NCI-H748 treated with DMSO at 0.1 percent for 48 hours (cell line): ENCODE measurements at regions not wholly inside any gene's neighbourhood (a gene's known extent, or its start where the extent isn't known, plus 50 kb on each side); places are given as distances from the start of the nearest gene placed in this dataset.

Experiments used
- DNase-seq: peaks from one replicate; lab custom pipeline; 2025; lab: John Stamatoyannopoulos, UW

DNA sequence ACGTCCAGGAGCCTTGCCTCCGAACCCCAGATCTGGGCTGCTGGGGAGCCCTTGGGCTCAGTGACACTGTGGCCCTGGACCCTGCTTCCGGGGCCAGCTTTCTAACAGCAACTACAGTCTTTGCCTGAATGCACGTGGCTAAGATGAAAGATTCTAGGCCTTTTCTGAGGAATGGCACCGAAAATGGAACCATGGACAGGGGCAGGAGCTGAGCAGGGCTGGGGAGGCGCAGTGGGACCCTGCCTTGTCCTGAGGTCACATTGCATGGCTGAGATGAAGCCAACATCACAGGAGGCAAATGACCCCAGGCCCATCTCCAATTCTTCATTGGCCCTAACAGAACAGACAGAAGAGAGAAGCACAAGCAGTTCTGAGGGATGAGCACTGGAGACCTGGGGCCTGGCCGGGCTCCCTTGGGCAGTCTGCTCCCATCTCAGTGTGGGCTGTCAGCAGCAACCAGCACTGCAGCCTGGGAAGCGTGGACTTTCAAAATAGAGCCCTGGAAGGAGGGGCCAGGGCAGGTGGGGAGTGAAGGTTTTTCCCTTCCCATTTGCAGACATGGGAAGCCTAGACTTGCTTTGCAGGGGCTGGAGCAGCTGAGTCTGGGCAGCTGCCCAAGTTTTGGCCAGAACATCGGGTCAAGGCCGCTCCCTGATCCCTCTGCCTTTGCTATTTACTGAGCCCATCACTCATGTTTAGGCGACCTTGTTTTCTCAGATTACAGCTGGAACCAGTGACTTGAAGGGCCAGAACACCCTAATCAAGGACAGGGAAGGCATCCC, 114.4 kb upstream of the TCERG1L start:
- no peak for DNase-seq

DNA sequence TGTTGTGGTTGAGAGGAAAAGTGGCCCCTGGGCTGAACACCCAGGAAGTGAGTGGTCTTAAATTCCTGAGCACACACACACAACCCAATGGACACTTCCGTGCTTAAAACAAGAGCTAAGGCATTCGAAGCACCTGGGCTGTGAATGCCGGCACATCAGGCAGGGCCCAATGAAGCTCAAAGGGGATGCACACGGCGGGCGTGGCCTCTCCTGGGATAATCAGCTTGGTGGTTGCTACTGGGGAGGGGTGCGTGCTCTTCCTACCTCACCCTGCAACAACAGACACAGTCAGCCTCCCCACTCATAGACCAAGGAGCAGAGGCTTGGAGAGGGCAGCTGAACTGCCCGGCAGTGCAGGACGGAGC, 115.0 kb upstream of the TCERG1L start:
- no peak for DNase-seq

DNA sequence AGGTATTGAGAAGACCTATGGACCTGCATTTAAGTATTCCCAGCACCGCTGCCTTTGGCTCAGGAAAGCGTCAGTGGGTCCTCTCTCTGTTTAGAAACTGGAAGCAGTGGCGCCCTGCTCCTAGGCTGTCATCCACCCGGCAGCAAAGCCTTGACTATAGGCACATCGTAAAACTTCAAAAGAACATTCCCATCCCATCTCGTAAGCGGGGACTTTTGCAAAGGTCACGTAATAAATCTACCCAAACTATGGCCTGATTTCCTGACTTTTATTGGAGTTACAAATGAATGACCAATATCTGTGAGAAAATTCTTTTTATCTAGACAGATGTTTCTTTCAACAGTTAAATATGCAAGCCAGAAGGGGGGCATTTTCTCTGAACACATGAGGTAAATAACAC, 115.8 kb upstream of the TCERG1L start:
- DNase-seq = no peak

DNA sequence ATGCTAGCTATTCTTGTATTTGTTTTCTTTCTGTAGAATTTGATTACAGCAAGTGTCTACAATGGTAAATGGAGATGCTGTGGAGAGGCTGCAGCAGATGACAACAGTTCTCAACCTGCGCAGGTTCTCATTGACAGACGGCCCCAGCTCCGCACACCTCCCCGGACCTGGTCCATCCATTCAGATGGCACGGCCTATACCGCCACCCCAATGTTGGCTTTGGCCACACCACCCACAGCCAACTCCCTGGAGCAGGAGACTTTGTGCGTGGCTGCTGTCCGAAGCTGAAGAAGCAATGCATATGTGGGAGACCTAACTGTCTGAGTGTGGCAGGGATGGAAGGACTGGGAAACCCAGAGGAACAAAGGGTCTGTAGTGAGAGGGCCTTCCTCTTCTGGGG, 116.4 kb upstream of the TCERG1L start:
- no peak for DNase-seq

DNA sequence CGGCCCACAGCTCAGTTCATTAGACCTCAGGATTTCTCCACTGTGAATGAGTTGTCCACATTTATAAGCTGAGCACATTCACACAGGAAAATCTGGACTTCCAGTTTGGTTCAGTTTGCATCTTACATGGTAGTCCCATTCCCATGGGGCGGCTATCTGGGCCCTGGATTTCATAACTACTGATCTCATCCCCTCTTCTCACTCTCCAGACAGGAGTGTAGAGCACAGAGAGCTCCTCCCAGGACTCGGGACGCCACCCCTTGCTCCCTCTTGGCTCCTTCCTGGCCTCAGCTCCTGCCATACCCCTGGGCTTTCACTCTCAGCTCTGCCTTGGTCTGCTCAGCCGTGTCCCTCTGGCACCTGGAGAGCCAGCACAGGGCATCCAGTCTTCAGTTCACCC, 117.6 kb upstream of the TCERG1L start:
- no peak for DNase-seq

DNA sequence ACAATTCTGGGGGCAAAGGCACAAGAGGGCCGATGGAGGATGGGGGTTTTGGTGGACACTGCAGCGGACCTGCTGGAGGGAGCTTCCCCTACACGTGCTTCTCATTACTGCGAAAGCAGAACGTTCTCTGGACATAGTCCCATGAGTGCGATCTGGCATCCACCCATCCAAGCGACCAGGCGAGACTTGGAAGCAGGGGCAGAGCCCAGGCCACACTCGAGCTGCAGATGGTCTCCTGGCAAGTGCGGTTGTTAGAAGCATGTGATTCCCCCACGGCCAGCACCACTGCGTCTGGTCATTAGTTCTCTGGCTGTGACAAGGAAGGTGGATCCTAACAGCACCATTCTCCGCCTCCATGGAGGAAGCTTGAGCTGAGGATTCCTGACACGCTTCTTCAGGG, 118.4 kb upstream of the TCERG1L start:
- no peak for DNase-seq

DNA sequence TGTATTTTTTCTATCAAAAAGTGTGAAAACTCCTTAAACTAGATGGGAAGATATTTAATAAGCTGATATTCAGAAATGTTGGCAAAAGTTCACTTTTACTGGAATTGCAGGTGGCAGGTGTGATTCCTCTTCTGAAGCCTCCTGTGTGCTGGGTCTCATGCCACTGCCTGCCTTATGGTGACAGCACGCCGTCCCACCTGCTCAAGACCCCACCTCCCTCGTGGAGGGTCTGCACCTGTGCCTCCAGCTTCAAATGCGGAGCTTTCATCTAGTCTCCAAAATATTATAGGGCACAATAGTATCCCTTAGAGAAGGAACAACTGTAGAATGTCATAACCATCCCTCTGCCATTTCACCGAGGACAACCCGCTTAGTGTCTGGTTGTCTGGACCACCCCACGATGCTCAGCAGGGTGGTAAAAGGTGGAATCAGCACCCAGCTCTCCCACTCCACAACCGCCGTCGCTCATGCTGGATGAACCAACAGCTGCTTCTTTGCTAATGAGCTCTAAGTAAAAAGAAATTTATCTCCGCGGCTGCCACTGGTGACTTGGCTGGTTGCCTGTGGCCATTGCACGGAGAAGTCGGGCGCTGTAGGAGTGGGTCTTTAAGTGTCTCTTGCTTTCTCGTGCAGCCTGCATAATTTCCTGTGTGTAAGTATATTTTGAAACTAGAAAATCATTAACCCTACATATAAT, 119.3 kb upstream of the TCERG1L start:
- no peak for DNase-seq

DNA sequence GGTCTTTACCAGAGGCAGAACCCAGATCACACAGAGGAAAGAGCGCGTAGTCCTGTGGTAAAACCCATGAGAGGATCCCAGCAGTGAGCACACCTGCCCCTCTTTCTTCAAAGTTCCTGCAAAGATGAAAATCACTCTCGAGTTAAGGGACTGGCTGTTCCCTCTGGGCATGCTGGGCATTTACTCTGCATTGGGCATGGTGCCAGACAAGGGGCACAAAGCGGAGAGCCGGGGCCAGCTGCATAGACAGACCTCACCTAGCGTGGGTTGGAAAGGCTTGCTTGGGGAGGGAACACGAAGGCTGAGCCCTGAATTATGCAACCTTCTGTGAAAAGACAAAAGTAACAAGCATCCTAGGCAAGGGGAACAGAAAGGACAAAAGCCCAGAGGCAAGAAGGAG, 120.0 kb upstream of the TCERG1L start:
- no peak for DNase-seq

DNA sequence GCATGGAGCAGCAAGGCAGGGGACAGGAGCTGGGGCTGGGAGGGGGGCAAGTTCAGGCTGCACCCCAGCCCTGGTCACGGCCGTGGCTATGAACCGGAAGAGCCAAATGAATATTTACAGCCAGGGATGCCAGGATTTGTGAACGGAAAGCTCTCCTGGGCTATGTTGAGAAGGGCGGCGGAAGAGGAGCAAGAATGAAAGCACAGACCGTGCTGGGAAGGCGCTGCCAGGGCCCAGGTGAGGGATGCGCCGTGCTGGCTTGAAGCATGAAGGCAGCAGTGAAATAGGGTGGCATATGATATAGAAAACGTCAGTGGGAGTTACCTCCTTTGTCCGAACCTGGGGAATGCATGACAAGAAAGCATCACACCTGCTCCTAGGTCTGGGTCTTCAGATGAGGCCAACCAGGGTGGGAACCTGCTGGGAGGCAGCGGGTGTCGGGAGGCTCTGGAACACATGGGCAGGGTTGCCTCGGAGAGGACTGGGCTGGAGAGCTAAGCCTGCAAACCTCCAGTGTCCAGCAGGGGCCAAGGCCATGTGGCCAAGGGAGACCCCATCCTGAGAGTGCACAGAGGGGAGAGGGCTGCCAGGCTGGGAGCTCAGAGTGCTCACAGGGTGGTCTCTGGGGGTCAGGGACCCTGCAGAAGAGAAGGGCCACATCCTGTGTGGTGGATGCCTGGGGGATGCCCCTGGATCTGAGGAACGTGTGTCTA, 120.6 kb upstream of the TCERG1L start:
- DNase-seq = no peak

DNA sequence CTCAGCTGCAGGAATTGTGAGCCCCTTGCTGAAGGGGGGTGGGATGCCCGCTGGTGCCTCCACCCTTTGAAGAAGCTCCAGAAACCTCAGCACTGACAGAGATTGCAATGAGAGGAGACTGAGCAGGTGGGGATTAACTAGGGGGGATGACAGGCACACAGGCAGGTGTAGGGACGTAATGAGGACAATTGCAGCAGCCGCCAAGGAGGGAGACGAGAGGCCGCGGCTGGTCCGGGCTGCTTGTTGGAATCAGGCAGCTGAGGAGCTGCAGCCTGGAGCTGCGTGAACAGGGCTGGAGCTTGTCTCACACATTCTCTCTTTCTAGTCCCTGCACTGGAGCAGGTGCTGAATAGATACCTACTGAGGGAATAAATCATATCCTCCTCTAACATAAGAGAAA, 122.0 kb upstream of the TCERG1L start:
- no peak for DNase-seq

DNA sequence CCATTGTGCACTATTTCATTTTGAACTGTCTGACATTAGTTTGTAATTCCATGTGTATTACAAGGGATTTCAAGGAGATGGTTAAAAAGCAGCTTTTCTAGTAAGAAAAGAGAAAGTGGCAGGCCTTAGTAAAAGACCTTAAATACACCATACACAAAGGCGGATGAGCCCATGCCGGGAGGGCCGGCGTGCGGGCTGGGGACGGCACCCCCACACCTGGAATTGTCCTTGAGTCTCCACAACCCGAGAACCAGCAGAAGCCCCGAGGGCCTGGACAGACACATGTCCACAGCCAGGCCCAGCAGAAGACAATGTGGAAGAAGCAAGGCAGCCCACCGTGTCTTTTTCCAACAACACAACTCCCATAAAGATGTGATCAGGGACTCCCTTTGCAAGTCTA, 123.7 kb upstream of the TCERG1L start:
- no peak for DNase-seq

DNA sequence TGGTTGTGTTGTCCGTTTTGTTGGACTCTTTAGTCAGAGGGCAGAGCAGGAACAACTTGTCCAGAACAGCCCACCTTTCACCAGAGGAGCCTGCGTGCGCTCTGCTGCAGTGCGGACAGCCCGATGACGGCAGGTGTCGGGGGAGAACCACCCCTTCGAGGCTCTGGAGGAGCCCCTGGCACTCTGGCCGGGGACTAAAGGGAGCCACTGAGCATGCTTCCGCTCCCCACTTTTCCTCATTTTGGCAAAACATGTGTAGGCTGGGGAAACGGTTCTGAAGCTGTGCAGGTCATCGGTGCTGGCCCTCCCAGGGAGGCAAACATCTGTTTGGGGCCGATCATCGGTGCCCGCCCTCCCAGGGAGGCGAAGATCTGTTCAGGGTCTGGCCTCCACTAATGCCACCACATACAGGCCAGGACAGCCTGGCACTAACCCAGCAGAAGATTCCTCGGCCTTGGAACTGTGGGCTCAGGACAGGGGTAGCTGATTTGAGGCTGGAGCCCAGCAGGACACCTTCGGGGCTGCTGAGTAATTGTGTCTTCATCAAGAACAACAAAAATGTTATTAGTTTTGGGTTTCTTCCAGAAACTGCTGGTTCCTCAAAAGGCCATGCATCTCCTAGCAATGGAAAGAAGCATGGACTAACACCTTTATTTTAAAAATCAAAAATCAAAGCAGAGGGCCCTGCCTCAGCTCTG, 124.4 kb upstream of the TCERG1L start:
- no peak for DNase-seq

DNA sequence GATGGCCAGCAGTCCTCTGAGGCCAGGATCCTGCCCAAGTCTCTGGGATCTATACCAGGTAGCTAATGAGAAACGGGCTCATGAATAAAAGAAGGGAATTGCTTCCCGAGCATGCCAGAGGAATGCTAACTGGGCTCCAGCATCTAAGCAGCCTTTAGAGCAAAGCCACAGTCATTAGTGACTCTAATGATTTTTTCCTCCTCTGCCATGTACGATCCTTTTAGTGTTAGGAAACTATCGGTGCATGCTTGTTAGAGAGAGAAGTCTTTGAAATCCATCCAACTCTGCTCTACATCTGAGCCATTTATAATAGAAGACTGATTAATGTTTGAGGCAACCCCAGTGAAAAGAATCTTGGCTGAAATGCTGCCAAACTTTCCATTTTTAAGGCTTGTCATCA, 124.9 kb upstream of the TCERG1L start:
- DNase-seq = no peak

DNA sequence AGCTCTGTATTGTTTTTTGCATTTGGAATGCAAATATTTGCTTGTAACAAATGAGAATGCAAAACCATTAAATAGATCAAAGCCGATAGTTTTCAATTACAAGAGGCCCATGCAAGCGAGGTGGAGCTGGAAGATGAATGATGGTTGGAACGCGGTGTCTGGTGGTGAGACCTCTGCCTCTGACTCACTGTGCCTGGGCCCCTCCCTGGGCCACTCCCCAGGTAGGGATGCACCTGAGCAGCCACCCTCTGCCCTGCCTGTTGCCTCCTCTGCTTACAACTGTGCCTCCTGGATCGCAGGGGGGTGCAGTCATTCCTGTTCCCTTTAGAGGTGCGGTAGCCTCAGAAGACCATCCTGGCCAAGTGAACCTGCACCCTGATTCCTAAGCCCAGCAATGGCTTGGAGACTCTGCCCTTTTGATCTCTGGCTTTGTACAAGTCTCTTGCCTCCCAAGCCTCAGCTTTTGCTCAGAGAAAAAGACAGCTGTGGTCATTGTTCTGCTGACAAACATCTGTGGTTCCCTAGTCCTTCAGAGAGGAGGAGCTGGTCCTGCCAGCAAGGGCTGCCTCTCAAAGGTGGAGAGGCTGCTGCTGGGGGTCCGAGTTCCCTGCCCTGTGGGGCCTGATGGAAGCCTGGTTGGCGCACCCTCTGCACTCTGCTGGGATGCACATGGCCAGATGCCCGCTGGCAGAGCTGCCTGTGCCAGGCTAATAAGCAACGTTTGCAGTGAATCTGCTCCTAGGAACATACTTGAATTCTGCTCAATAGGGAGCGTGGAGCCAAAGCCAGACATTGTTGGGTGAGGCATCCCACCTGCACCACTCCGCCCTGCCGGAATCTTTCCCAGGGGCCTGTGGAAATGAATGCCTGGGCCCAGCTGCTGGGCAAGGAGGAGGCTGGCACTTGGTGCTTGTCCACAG, 126.3 kb upstream of the TCERG1L start:
- DNase-seq = no peak

DNA sequence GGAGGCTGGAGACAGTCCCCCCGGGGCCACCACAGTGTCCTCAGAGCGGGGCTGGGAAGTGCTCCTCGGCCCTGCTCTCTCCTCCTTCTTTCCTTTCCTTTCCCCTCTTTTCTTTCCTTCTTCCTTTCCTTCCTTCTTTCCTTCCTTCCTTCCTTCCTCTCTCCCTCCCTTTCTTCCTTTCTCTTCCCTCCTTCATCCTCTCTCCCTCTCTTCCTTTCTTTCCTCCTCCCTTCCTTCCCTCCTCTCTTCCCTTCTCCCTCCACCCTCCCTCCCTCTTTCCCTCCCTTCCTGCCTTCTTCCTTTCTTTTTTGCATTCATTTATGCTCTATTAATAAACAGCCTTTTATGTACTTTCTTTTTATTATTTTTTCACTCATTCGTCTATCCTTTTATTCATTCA, 127.1 kb upstream of the TCERG1L start:
- DNase-seq = no peak

DNA sequence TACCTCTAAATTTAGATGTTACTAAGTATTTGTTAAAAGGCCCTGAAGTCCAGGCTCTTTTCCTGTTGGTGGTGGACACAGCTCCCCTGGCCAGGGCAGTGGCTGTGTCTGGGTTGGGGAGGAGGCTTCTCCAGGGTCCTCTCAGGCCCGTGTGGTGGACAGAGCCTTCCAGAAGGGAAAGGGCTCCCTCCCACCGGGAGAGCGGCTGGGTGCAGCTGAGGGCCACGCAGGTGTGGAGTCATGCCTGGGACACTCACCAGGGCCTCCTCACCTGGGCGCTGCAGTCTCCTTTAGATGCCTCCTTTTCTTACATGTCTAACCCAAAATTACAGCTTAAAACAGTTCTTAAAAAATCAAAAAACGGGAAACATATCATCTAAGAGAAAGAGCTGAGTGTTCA, 128.2 kb upstream of the TCERG1L start:
- DNase-seq = no peak

DNA sequence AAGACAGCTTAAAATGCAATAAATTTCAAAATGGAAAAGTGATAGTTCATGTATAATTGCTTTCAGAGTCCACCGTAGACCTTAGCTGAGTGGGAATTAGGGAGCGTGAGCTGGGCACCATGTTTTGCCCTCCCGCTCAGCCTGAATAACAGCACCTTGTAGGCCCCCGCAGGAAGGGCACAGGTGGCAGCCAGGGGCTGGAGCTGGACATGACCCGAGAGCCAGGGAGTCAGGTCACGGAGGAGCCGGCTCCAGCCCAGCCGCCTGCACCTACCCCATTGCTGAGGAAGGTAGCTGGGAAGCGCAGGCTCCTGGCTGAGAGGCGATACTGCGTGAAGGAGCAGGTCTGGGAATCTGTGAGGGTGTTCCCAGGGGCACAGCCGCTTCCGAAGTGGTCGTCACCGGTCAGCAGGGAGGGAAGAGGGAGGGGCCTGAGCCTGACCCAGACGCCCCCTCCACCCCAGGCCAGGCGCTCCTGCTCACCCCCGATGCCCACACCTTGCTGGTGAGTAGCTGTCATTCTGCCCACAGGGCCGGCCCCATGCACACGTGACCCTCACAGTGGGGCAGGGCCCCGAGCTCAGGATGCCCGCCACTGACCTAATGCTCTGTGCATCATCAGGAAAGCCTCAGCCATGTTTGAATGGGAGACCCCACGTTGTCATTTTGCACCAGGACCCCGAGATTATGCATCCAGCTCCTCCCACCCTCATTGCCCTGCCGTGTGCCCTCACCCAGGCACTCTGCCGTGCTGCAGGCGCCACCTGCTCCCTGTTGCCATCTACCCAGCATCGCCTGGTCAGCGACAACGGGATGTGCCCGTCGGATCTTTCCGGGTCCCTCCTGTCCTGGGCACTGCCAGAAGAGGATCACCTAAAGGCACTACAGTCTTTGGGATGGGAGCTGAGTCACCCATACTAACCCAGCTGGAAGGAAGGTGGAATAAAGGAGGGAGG, 129.2 kb upstream of the TCERG1L start:
- DNase-seq = no peak

DNA sequence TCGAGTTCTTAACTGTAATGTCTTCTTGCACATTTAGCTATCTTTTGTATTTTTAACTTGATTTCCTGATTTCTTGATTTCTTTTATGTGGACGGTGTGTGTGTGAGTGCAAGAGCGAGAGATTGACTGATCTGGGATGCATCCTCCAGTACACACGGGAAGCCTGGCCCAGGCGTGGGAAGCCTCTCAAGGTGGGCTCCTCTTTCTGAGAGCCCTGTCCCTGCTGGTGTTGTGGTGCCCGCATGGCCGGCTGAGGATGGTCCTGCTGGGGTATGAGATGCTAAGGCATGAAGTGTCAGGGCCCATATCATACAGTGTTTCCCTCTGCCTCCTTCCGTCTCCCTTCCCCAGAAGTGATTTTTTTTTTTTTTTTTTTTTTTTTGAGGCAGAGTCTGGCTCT, 130.8 kb upstream of the TCERG1L start:
- no peak for DNase-seq

DNA sequence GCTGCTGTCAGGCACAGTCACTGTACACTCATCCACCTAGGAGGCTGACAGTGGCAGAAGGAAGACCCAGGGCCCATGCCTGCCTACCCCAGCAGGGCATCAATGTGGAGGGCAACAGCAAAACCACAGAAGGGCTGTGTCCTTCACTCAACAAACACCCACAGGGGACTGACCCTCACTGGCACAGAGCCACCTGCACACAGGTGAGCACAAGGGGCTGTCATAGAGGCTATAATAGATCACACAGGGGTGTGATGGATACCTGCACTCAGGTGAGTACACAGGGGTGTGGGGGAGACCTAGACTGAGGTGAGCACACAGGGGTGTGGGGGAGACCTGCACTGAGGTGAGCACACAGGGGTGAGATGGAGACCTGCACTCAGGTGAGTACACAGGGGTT, 132.8 kb upstream of the TCERG1L start:
- DNase-seq = no peak

DNA sequence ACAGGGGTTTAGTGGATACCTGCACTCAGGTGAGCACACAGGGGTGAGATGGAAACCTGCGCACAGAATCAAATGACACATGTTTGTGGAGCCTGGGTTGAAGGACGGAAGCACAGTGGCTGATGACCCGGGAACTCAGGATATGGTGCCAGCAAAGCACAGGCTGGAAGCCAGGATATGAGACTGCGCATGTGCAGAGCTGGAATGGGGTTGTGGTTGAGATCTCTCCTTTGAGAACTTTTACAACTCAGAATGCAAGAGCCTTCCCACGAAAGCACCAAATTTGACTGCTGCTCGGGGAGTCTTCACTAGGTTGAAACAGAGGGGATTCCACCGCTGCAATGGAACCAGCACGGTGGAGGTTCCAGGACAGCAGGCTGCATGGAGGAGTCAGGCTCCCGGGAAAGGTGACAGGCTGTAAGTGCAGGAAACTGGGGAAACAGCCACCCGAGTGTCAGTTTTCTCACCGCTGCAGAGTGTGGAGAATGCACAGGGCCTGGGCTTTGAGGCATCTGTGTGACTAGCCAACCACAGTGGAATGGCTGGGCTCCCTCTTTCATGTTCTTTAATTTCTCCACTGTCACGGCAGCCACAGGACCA, 133.4 kb upstream of the TCERG1L start:
- DNase-seq = no peak
